ENCODE measurements at regions not wholly inside any gene's neighbourhood (a gene's known extent, or its start where the extent isn't known, plus 50 kb on each side); places are given as distances from the start of the nearest gene placed in this dataset.

DNA sequence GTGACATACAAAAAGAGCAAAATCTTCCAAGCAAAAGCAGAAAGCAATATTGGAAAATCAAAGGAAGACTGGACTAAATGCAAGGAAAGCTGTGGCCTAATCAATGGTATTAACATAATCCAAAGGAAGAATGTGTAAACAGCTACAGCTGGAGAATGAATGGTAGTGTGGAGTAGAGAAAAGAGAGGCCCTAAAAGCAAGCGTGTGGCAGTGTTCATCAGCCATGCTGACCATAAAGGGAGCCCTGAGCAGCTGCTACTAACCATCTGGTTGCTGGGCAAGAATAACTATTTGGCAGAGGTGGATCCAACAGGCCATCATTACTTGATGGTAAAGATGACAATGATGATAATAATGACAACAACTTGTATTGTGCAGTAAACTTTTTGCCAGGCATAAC, 148.5 kb upstream of the BEND6 start:
- TF ChIP-seq, protein P1, sequence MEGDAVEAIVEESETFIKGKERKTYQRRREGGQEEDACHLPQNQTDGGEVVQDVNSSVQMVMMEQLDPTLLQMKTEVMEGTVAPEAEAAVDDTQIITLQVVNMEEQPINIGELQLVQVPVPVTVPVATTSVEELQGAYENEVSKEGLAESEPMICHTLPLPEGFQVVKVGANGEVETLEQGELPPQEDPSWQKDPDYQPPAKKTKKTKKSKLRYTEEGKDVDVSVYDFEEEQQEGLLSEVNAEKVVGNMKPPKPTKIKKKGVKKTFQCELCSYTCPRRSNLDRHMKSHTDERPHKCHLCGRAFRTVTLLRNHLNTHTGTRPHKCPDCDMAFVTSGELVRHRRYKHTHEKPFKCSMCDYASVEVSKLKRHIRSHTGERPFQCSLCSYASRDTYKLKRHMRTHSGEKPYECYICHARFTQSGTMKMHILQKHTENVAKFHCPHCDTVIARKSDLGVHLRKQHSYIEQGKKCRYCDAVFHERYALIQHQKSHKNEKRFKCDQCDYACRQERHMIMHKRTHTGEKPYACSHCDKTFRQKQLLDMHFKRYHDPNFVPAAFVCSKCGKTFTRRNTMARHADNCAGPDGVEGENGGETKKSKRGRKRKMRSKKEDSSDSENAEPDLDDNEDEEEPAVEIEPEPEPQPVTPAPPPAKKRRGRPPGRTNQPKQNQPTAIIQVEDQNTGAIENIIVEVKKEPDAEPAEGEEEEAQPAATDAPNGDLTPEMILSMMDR (IDR thresholded peaks at IDR 0.05) = no peak
- TF ChIP-seq POLR2A (IDR thresholded peaks at IDR 0.05) = no peak
- no peak for TF ChIP-seq POLR2AphosphoS5 (IDR thresholded peaks at IDR 0.05)
- TF ChIP-seq EP300 (IDR thresholded peaks at IDR 0.05) = no peak
